Right lobe of liver (tissue), 4 donors: ENCODE measurements at regions not wholly inside any gene's neighbourhood (a gene's known extent, or its start where the extent isn't known, plus 50 kb on each side); places are given as distances from the start of the nearest gene placed in this dataset.

Experiments used
- CTCF ChIP-seq, 4 donors: fragments of 200-600 bp in 3 of 4; fragments of 450-650 bp in 1 of 4; IDR thresholded peaks; one replicate each; pipeline versions ENCODE4 v1.5.1 to v1.8.0; 2016 to 2022; ENCODE audit warnings: antibody characterized with exemption in 4 of 4, mild to moderate bottlenecking in 2 of 4
- POLR2A ChIP-seq: fragments of 450-650 bp; IDR thresholded peaks from one replicate; pipeline ENCODE4 v1.6.1; 2017; ENCODE audit warnings: antibody characterized with exemption, mild to moderate bottlenecking
- donor health status: DM: no; HTN: no; CAD: no.
- donor health status: DM: no; HTN: no; CAD: no.
- donor health status: DM: no; HTN: yes; CAD: no.

- TF ChIP-seq POLR2A = no peak
- no peak for TF ChIP-seq CTCF (IDR thresholded peaks at IDR 0.05)
Measured at GRCh38 chr6:11854408-11855165, 76.0 kb upstream of the ADTRP start.
